K562 (cell line): ENCODE measurements at regions not wholly inside any gene's neighbourhood (a gene's known extent, or its start where the extent isn't known, plus 50 kb on each side); places are given as distances from the start of the nearest gene placed in this dataset.
A peak's percentile ranks its signal among the peaks of the same experiment; 100 is the strongest.

Experiments
- CBX2 ChIP-seq: fragments of 200-600 bp; sonication (generic); IDR thresholded peaks from one replicate; pipeline ENCODE4 v1.6.1; 2012; ENCODE audit warnings: mild to moderate bottlenecking, low read length, inconsistent platforms; ENCODE audit not compliant: insufficient read depth, poor library complexity, severe bottlenecking
- CBX5 ChIP-seq: IDR thresholded peaks from 2 replicates; pipeline ENCODE4 v1.6.1; 2014; ENCODE audit warnings: low read depth, borderline replicate concordance
- FOS ChIP-seq: IDR thresholded peaks from 3 replicates; pipeline ENCODE4 v1.6.1; 2011; ENCODE audit not compliant: insufficient read length; ENCODE audit errors: extremely low read depth
- KLF1 ChIP-seq: fragments of 450-650 bp; IDR thresholded peaks from 2 replicates; pipeline ENCODE4 v1.6.1; 2016; ENCODE audit warnings: missing genetic modification characterization, missing compliant biosample characterization
- KLF10 ChIP-seq: fragments of 250-450 bp; sonication (Bioruptor Pico); IDR thresholded peaks from 2 replicates; pipeline ENCODE4 v1.6.1; 2021; ENCODE audit warnings: matching md5 sums
- RAD21 ChIP-seq, 2 experiments: fragments of 250-450 bp in 1 of 2; fragments of 450-650 bp in 1 of 2; sonication (Bioruptor Pico) in 1 of 2; formaldehyde crosslinking in 1 of 2; IDR thresholded peaks in 1 of 2; conservative IDR thresholded peaks in 1 of 2; 2 replicates each; pipeline versions ENCODE4 v1.4.0 to v1.8.0; 2020 to 2022; ENCODE audit warnings: mild to moderate bottlenecking in 2 of 2, moderate library complexity in 1 of 2
- SMARCC2 ChIP-seq: fragments of 450-650 bp; IDR thresholded peaks from 2 replicates; pipeline ENCODE4 v1.6.1; 2017; ENCODE audit warnings: antibody characterized with exemption, moderate library complexity, mild to moderate bottlenecking, low read depth
- TF ChIP-seq, protein P1 (sequence below), 2 experiments: fragments of 450-650 bp in 1 of 2; sonication (generic) in 1 of 2; formaldehyde crosslinking in 1 of 2; IDR thresholded peaks; 2 replicates each; pipeline versions ENCODE4 v1.7.1 to v1.9.0; 2016 to 2022; ENCODE audit warnings: inconsistent platforms in 1 of 2, mild to moderate bottlenecking in 1 of 2, missing genetic modification reagents in 1 of 2
- TF ChIP-seq, protein P2 (sequence below): sonication (generic); formaldehyde crosslinking; IDR thresholded peaks from 2 replicates; pipeline ENCODE4 v1.8.0; 2022; ENCODE audit warnings: missing genetic modification reagents, mild to moderate bottlenecking, borderline replicate concordance
- TF ChIP-seq, protein P3 (sequence below): fragments of 150-350 bp; conservative IDR thresholded peaks from 2 replicates; pipeline ENCODE4 v1.6.1; 2014; ENCODE audit warnings: low read length

DNA sequence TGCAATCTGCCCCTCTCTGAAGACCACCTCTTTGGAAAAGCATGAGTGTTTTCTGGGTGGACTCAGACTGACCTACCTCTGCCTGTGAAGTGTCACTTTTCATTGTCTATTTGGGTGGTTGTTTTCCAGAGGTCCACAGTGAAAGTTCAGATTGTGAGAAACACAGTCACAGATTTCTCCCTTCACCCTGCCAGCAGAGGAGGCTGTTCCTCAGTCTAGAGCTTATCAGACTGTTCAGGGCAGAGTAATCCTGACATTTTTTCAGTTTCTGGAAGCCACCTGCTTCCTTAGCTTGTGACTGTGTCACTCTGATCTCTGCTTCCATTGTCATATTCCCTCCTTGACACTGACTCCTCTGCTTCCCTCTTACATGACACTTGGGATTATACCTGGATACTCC, 55.4 kb upstream of the RMP24 start:
- peak; percentile 37 to 65; a peak in 3 of 4 replicates for TF ChIP-seq RAD21 (CRISPR knock-in tag; conservative IDR thresholded peaks at IDR 0.05 in 1 of 2, IDR thresholded peaks at IDR 0.05 in 1 of 2)
- TF ChIP-seq, protein P1, sequence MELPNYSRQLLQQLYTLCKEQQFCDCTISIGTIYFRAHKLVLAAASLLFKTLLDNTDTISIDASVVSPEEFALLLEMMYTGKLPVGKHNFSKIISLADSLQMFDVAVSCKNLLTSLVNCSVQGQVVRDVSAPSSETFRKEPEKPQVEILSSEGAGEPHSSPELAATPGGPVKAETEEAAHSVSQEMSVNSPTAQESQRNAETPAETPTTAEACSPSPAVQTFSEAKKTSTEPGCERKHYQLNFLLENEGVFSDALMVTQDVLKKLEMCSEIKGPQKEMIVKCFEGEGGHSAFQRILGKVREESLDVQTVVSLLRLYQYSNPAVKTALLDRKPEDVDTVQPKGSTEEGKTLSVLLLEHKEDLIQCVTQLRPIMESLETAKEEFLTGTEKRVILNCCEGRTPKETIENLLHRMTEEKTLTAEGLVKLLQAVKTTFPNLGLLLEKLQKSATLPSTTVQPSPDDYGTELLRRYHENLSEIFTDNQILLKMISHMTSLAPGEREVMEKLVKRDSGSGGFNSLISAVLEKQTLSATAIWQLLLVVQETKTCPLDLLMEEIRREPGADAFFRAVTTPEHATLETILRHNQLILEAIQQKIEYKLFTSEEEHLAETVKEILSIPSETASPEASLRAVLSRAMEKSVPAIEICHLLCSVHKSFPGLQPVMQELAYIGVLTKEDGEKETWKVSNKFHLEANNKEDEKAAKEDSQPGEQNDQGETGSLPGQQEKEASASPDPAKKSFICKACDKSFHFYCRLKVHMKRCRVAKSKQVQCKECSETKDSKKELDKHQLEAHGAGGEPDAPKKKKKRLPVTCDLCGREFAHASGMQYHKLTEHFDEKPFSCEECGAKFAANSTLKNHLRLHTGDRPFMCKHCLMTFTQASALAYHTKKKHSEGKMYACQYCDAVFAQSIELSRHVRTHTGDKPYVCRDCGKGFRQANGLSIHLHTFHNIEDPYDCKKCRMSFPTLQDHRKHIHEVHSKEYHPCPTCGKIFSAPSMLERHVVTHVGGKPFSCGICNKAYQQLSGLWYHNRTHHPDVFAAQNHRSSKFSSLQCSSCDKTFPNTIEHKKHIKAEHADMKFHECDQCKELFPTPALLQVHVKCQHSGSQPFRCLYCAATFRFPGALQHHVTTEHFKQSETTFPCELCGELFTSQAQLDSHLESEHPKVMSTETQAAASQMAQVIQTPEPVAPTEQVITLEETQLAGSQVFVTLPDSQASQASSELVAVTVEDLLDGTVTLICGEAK (IDR thresholded peaks at IDR 0.05), result no peak
- TF ChIP-seq, protein P1 (CRISPR knock-in tag; IDR thresholded peaks at IDR 0.05), result no peak
- TF ChIP-seq, protein P2, sequence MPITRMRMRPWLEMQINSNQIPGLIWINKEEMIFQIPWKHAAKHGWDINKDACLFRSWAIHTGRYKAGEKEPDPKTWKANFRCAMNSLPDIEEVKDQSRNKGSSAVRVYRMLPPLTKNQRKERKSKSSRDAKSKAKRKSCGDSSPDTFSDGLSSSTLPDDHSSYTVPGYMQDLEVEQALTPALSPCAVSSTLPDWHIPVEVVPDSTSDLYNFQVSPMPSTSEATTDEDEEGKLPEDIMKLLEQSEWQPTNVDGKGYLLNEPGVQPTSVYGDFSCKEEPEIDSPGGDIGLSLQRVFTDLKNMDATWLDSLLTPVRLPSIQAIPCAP (CRISPR knock-in tag), result no peak
- no peak for TF ChIP-seq CBX2
- TF ChIP-seq KLF1 (tag), result no peak
- TF ChIP-seq, protein P3, sequence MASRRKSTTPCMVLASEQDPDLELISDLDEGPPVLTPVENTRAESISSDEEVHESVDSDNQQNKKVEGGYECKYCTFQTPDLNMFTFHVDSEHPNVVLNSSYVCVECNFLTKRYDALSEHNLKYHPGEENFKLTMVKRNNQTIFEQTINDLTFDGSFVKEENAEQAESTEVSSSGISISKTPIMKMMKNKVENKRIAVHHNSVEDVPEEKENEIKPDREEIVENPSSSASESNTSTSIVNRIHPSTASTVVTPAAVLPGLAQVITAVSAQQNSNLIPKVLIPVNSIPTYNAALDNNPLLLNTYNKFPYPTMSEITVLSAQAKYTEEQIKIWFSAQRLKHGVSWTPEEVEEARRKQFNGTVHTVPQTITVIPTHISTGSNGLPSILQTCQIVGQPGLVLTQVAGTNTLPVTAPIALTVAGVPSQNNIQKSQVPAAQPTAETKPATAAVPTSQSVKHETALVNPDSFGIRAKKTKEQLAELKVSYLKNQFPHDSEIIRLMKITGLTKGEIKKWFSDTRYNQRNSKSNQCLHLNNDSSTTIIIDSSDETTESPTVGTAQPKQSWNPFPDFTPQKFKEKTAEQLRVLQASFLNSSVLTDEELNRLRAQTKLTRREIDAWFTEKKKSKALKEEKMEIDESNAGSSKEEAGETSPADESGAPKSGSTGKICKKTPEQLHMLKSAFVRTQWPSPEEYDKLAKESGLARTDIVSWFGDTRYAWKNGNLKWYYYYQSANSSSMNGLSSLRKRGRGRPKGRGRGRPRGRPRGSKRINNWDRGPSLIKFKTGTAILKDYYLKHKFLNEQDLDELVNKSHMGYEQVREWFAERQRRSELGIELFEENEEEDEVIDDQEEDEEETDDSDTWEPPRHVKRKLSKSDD, result no peak
- no peak for TF ChIP-seq CBX5
- TF ChIP-seq FOS, result no peak
- TF ChIP-seq SMARCC2, result no peak
- no peak for TF ChIP-seq KLF10
